ENCODE measurements at regions not wholly inside any gene's neighbourhood (a gene's known extent, or its start where the extent isn't known, plus 50 kb on each side); places are given as distances from the start of the nearest gene placed in this dataset.

GRCh38 chr5:15135661-15136060 is 264.1 kb upstream of the ANKH start:
- no peak for TF ChIP-seq EZH2phosphoT487 (IDR thresholded peaks at IDR 0.05; ENCODE audit: low read depth)
- no peak for TF ChIP-seq CTCF (IDR thresholded peaks at IDR 0.05; ENCODE audit: low read depth, low read length)
- Histone ChIP-seq H2AFZ (ENCODE audit: low read depth, low read length) (no peak overlapping the region), H3K79me2 (ENCODE audit: low read length) (no peaks in the 10 kb centered on the region)

GRCh38 chr5:15133456-15133965 is 261.9 kb upstream of the ANKH start:
- H3K79me2 ChIP-seq (ENCODE audit: low read length), result no peaks in the 10 kb centered on the region
- no peak overlapping the region for H2AFZ ChIP-seq (ENCODE audit: low read depth, low read length)
- H3K9me3 ChIP-seq (ENCODE audit: insufficient read depth, low read length), result no peaks in the 10 kb centered on the region
- no peak overlapping the region for H3K4me2 ChIP-seq (ENCODE audit: low read length)
- no peaks in the 10 kb centered on the region for H3K36me3 ChIP-seq (replicated peaks; ENCODE audit: low read depth, low read length)
- TF ChIP-seq CTCF (IDR thresholded peaks at IDR 0.05; ENCODE audit: low read depth, low read length) (no peak), EZH2phosphoT487 (IDR thresholded peaks at IDR 0.05; ENCODE audit: low read depth) (no peak)
- no peaks in the 10 kb centered on the region for H3K27me3 ChIP-seq (ENCODE audit: low read depth, low read length)
- H3K9ac ChIP-seq (ENCODE audit: low read length), result no peak overlapping the region
- H3K4me1 ChIP-seq (ENCODE audit: low read length), result no peaks in the 10 kb centered on the region
- no peak overlapping the region for H3K27ac ChIP-seq (ENCODE audit: low read length)
- no peak overlapping the region for H3K4me3 ChIP-seq (ENCODE audit: low read length)
- no peaks in the 10 kb centered on the region for H4K20me1 ChIP-seq (ENCODE audit: insufficient read depth, low read length)

More at GRCh38 chr5:15135661-15136060, 264.1 kb upstream of the ANKH start:
- Histone ChIP-seq H3K27ac (ENCODE audit: low read length) (no peak overlapping the region), H3K4me1 (ENCODE audit: low read length) (no peaks in the 10 kb centered on the region), H3K27me3 (ENCODE audit: low read depth, low read length) (no peaks in the 10 kb centered on the region), H3K36me3 (replicated peaks; ENCODE audit: low read depth, low read length) (no peaks in the 10 kb centered on the region), H3K4me3 (ENCODE audit: low read length) (no peak overlapping the region), H3K9me3 (ENCODE audit: insufficient read depth, low read length) (no peaks in the 10 kb centered on the region), H3K4me2 (ENCODE audit: low read length) (no peak overlapping the region), H4K20me1 (ENCODE audit: insufficient read depth, low read length) (no peaks in the 10 kb centered on the region), H3K9ac (ENCODE audit: low read length) (no peak overlapping the region)

- H3K4me1 ChIP-seq (ENCODE audit: low read length), result no peaks in the 10 kb centered on the region
- H3K79me2 ChIP-seq (ENCODE audit: low read length), result no peaks in the 10 kb centered on the region
- H3K36me3 ChIP-seq (replicated peaks; ENCODE audit: low read depth, low read length), result no peaks in the 10 kb centered on the region
- H4K20me1 ChIP-seq (ENCODE audit: insufficient read depth, low read length), result no peaks in the 10 kb centered on the region
- H3K9ac ChIP-seq (ENCODE audit: low read length), result no peak overlapping the region
- TF ChIP-seq EZH2phosphoT487 (IDR thresholded peaks at IDR 0.05; ENCODE audit: low read depth) (no peak), CTCF (IDR thresholded peaks at IDR 0.05; ENCODE audit: low read depth, low read length) (no peak)
- no peaks in the 10 kb centered on the region for H3K9me3 ChIP-seq (ENCODE audit: insufficient read depth, low read length)
- H3K4me2 ChIP-seq (ENCODE audit: low read length), result no peak overlapping the region
- no peak overlapping the region for H2AFZ ChIP-seq (ENCODE audit: low read depth, low read length)
- H3K27me3 ChIP-seq (ENCODE audit: low read depth, low read length), result no peaks in the 10 kb centered on the region
- H3K4me3 ChIP-seq (ENCODE audit: low read length), result no peak overlapping the region
- no peak overlapping the region for H3K27ac ChIP-seq (ENCODE audit: low read length)
These were observed 261.3 kb upstream of the ANKH start for GRCh38 chr5:15132816-15133405.

GRCh38 chr5:15131909-15132308 is 260.3 kb upstream of the ANKH start:
- Histone ChIP-seq H3K36me3 (replicated peaks; ENCODE audit: low read depth, low read length) (no peaks in the 10 kb centered on the region), H3K9ac (ENCODE audit: low read length) (no peak overlapping the region), H2AFZ (ENCODE audit: low read depth, low read length) (no peak overlapping the region), H3K27ac (ENCODE audit: low read length) (no peak overlapping the region), H3K4me3 (ENCODE audit: low read length) (no peak overlapping the region), H4K20me1 (ENCODE audit: insufficient read depth, low read length) (no peaks in the 10 kb centered on the region), H3K27me3 (ENCODE audit: low read depth, low read length) (no peaks in the 10 kb centered on the region), H3K4me2 (ENCODE audit: low read length) (no peak overlapping the region), H3K79me2 (ENCODE audit: low read length) (no peaks in the 10 kb centered on the region), H3K4me1 (ENCODE audit: low read length) (no peaks in the 10 kb centered on the region), H3K9me3 (ENCODE audit: insufficient read depth, low read length) (no peaks in the 10 kb centered on the region)
- TF ChIP-seq CTCF (IDR thresholded peaks at IDR 0.05; ENCODE audit: low read depth, low read length) (no peak), EZH2phosphoT487 (IDR thresholded peaks at IDR 0.05; ENCODE audit: low read depth) (no peak)

Measured in OCI-LY3 (cell line).